K562 (cell line): ENCODE measurements at regions not wholly inside any gene's neighbourhood (a gene's known extent, or its start where the extent isn't known, plus 50 kb on each side); places are given as distances from the start of the nearest gene placed in this dataset.

Source experiments
- ATAC-seq: fragments of 200-7000 bp; cut with Tn5 transposase; 3 replicates; pipeline ENCODE4 v1.9.1; 2020; ENCODE audit warnings: moderate library complexity
- BruUV-seq: library from RNA; stranded (reverse); fragments of 400-500 nt; replicated peaks from 2 replicates; lab custom pipeline; 2021; lab: Mats Ljungman, UMichigan
- CTCF ChIA-PET: fragments of 300-600 bp; formaldehyde crosslinking; extraction: SDS; loops from one replicate; lab custom pipeline; 2021; ENCODE audit warnings: low intra/inter-chr PET ratio; lab: Yijun Ruan, JAX
- POLR2A ChIA-PET: fragments of 300-600, 350-650 bp; sonication (Branson Sonifier 250); formaldehyde crosslinking; extraction: SDS; loops from one replicate; lab custom pipeline; 2021; ENCODE audit warnings: antibody characterized with exemption, inconsistent platforms; lab: Yijun Ruan, JAX
- DNase-seq, 4 experiments: peaks; one replicate each; pipeline versions ENCODE4 v3.0.0 to v3.0.0-alpha.2; 2011 to 2018; ENCODE audit warnings: low spot score in 3 of 4, mixed read lengths in 3 of 4; ENCODE audit errors: extremely low read depth in 1 of 4
- FAIRE-seq: peaks from 2 replicates; lab custom pipeline; 2011; peaks lifted over from hg19 to GRCh38; lab: Jason Lieb, UNC
- H2AFZ ChIP-seq: 2 replicates; pipeline ENCODE4 v1.6.0; 2011; ENCODE audit warnings: low read depth, low read length, control low read depth, inconsistent platforms
- H3K27ac ChIP-seq: fragments of 200-600 bp; 3 replicates; pipeline ENCODE4 v1.8.0; 2011; ENCODE audit warnings: low read depth, mild to moderate bottlenecking, control low read depth, inconsistent platforms, low read length, moderate library complexity, mixed read lengths; ENCODE audit errors: extremely low read depth
- H3K27me3 ChIP-seq, 2 experiments: fragments of 300-600 bp in 1 of 2; 2 replicates in 1 of 2; 3 replicates in 1 of 2; pipeline versions ENCODE4 v1.6.0 to v1.8.0; 2011; ENCODE audit warnings: inconsistent platforms in 2 of 2, low read length in 2 of 2, mild to moderate bottlenecking in 1 of 2, mixed read lengths in 1 of 2, moderate library complexity in 1 of 2; ENCODE audit not compliant: control insufficient read depth in 2 of 2, insufficient read depth in 2 of 2
- H3K36me3 ChIP-seq: fragments of 300-600 bp; 3 replicates; pipeline ENCODE4 v1.8.0; 2011; ENCODE audit warnings: mild to moderate bottlenecking, low read length, inconsistent platforms; ENCODE audit not compliant: control insufficient read depth, insufficient read depth
- H3K4me1 ChIP-seq, 2 experiments: fragments of 200-600 bp in 1 of 2; replicated peaks in 1 of 2; 2 replicates in 1 of 2; 3 replicates in 1 of 2; pipeline versions ENCODE4 v1.5.1 to v1.8.0; 2011; ENCODE audit warnings: inconsistent platforms in 2 of 2, low read length in 2 of 2, mild to moderate bottlenecking in 1 of 2, mixed read lengths in 1 of 2, moderate library complexity in 1 of 2; ENCODE audit not compliant: control insufficient read depth in 2 of 2, insufficient read depth in 2 of 2
- H3K4me2 ChIP-seq: 2 replicates; pipeline ENCODE4 v1.6.1; 2011; ENCODE audit warnings: low read length, control low read depth, inconsistent platforms, mixed read lengths; ENCODE audit not compliant: insufficient read depth
- H3K4me3 ChIP-seq: fragments of 200-600 bp; sonication (generic), shearing (Covaris generic); 2 replicates; pipeline ENCODE4 v1.5.1; 2016; ENCODE audit warnings: control low read depth, inconsistent platforms
- H3K79me2 ChIP-seq: fragments of 200-600 bp; 3 replicates; pipeline ENCODE4 v1.8.0; 2011; ENCODE audit warnings: low read length, inconsistent platforms; ENCODE audit not compliant: control insufficient read depth, insufficient read depth
- H3K9ac ChIP-seq, 2 experiments: 2 replicates each; pipeline versions ENCODE4 v1.6.0 to v1.6.1; 2011; ENCODE audit warnings: low read depth in 2 of 2, low read length in 2 of 2, control low read depth in 1 of 2, inconsistent platforms in 1 of 2, mild to moderate bottlenecking in 1 of 2, mixed read lengths in 1 of 2; ENCODE audit not compliant: insufficient read depth in 1 of 2
- H3K9me1 ChIP-seq: one replicate; pipeline ENCODE4 v1.6.0; 2011; ENCODE audit warnings: inconsistent platforms, mild to moderate bottlenecking, low read length, moderate library complexity; ENCODE audit not compliant: control insufficient read depth, insufficient read depth
- H3K9me3 ChIP-seq: replicated peaks from 2 replicates; pipeline ENCODE4 v1.5.1; 2011; ENCODE audit warnings: low read depth, low read length, inconsistent platforms; ENCODE audit not compliant: control insufficient read depth, insufficient read depth
- H4K20me1 ChIP-seq: replicated peaks from 2 replicates; pipeline ENCODE4 v1.6.1; 2011; ENCODE audit warnings: low read length, inconsistent platforms, mixed read lengths; ENCODE audit not compliant: control insufficient read depth, insufficient read depth
- BDP1 ChIP-seq: IDR thresholded peaks from 3 replicates; pipeline ENCODE4 v1.6.1; 2011; ENCODE audit not compliant: insufficient read length, insufficient read depth
- MAX ChIP-seq: sonication (generic); formaldehyde crosslinking; IDR thresholded peaks from 2 replicates; pipeline ENCODE4 v1.9.0; 2022; ENCODE audit warnings: mild to moderate bottlenecking, missing genetic modification reagents
- RBM17 ChIP-seq: fragments of 200-400 bp; formaldehyde crosslinking; IDR thresholded peaks from 2 replicates; pipeline ENCODE4 v1.6.1; 2017; ENCODE audit warnings: low read depth, mild to moderate bottlenecking, low read length, borderline replicate concordance
- RBM25 ChIP-seq: fragments of 200-400 bp; formaldehyde crosslinking; IDR thresholded peaks from 2 replicates; pipeline ENCODE4 v1.6.1; 2018; ENCODE audit warnings: low read length, low read depth, moderate library complexity; ENCODE audit not compliant: severe bottlenecking
- ZBTB49 ChIP-seq: sonication (generic); formaldehyde crosslinking; IDR thresholded peaks from 2 replicates; pipeline ENCODE4 v1.8.0; 2022; ENCODE audit warnings: missing genetic modification reagents, mild to moderate bottlenecking, borderline replicate concordance
- ZNF23 ChIP-seq: fragments of 250-450 bp; sonication (Bioruptor Pico); IDR thresholded peaks from 2 replicates; pipeline ENCODE4 v1.4.0; 2020; ENCODE audit warnings: mild to moderate bottlenecking
- ZNF274 ChIP-seq: IDR thresholded peaks from 2 replicates; pipeline ENCODE4 v1.6.1; 2011; ENCODE audit warnings: low read depth, mild to moderate bottlenecking, low read length, moderate library complexity, borderline replicate concordance
- WGBS: fragments of 100-300 bp; shearing (Covaris generic); methylation state at CpG from one replicate; pipeline ENCODE4 v1.1.6; 2016; ENCODE audit warnings: low coverage, mixed read lengths; ENCODE audit not compliant: insufficient coverage; ENCODE audit errors: missing lambda C conversion rate; 5-methylcytosine and 5-hydroxymethylcytosine counted together
- in situ Hi-C: fragments of 300-500 bp; cut with MboI; formaldehyde crosslinking; loops from 4 replicates; pipeline ENCODE4 v1.15.0; 2018; ENCODE audit warnings: inconsistent platforms, mixed read lengths
- intact Hi-C: fragments of 100-400 bp; cut with micrococcal nuclease; formaldehyde crosslinking; loops from 2 replicates; pipeline ENCODE4 v1.14.2; 2022

GRCh38 chr5:29054694-29055093, 2016.3 kb upstream of the CDH9 start (continued):
- no peak for TF ChIP-seq ZBTB49 (CRISPR knock-in tag)
- no peak for TF ChIP-seq ZNF274
- TF ChIP-seq MAX = no peak
- TF ChIP-seq ZNF23 (CRISPR knock-in tag) = no peak
- no peak for TF ChIP-seq BDP1
- TF ChIP-seq RBM25 = no peak

- FAIRE-seq (no peak), DNase-seq (no peak), ATAC-seq (no peak)
- Histone ChIP-seq H3K9me1 (no peaks in the 10 kb centered on the region), H4K20me1 (no peaks in the 10 kb centered on the region), H3K9ac (no peak overlapping the region), H3K4me3 (no peak overlapping the region), H2AFZ (no peak overlapping the region), H3K4me1 (no peaks in the 10 kb centered on the region), H3K27ac (no peak overlapping the region), H3K4me2 (no peak overlapping the region), H3K79me2 (no peaks in the 10 kb centered on the region), H3K9me3 (no peaks in the 10 kb centered on the region), H3K36me3 (no peaks in the 10 kb centered on the region), H3K27me3 (no peaks in the 10 kb centered on the region)
- ChIA-PET CTCF (no interaction called here), POLR2A (no interaction called here)
- 0% methylated on average over 1 of the region's 1 CpG for WGBS
- no peak for TF ChIP-seq RBM17
- intact Hi-C loops (no loop called here), in situ Hi-C loops (no loop called here)
- BruUV-seq = no TSS peak
These were observed 2015.9 kb upstream of the CDH9 start for GRCh38 chr5:29054282-29054681.
